Keratinocyte (primary cell): ENCODE measurements at regions not wholly inside any gene's neighbourhood (a gene's known extent, or its start where the extent isn't known, plus 50 kb on each side); places are given as distances from the start of the nearest gene placed in this dataset.

Experiments
- DNase-seq: peaks from one replicate; pipeline ENCODE4 v3.0.0-alpha.2; 2011; ENCODE audit warnings: low read depth, missing footprints, low spot score
- FAIRE-seq: peaks from 2 replicates; lab custom pipeline; 2011; peaks lifted over from hg19 to GRCh38; lab: Jason Lieb, UNC
- H2AFZ ChIP-seq: 2 replicates; pipeline ENCODE4 v1.6.0; 2012; ENCODE audit warnings: low read length, control low read depth, inconsistent platforms; ENCODE audit not compliant: control insufficient read depth
- H3K27ac ChIP-seq: 2 replicates; pipeline ENCODE4 v1.5.1; 2011; ENCODE audit warnings: low read length; ENCODE audit not compliant: control insufficient read depth, insufficient read depth
- H3K27me3 ChIP-seq: 3 replicates; pipeline ENCODE4 v1.6.0; 2011; ENCODE audit warnings: low read length; ENCODE audit not compliant: control insufficient read depth, insufficient read depth; ENCODE audit errors: extremely low read depth
- H3K36me3 ChIP-seq, 2 experiments: 2 replicates in 1 of 2; 3 replicates in 1 of 2; pipeline ENCODE4 v1.5.1; 2011; ENCODE audit warnings: low read length in 2 of 2, mild to moderate bottlenecking in 1 of 2; ENCODE audit not compliant: control insufficient read depth in 2 of 2, insufficient read depth in 2 of 2; ENCODE audit errors: extremely low read depth in 1 of 2
- H3K4me1 ChIP-seq: 3 replicates; pipeline ENCODE4 v1.5.1; 2011; ENCODE audit warnings: low read length; ENCODE audit not compliant: control insufficient read depth, insufficient read depth; ENCODE audit errors: extremely low read depth
- H3K4me2 ChIP-seq: 3 replicates; pipeline ENCODE4 v1.6.0; 2011; ENCODE audit warnings: low read depth, low read length; ENCODE audit not compliant: control insufficient read depth, insufficient read depth; ENCODE audit errors: extremely low read depth
- H3K4me3 ChIP-seq, 3 experiments: fragments of 200-600 bp in 1 of 3; sonication (generic) in 1 of 3; 2 replicates in 2 of 3; 3 replicates in 1 of 3; pipeline ENCODE4 v1.5.1; 2011 to 2016; ENCODE audit warnings: low read length in 3 of 3, mild to moderate bottlenecking in 3 of 3, control low read depth in 2 of 3, inconsistent platforms in 1 of 3, low read depth in 1 of 3, mixed read lengths in 1 of 3, mixed run types in 1 of 3, moderate library complexity in 1 of 3; ENCODE audit not compliant: control insufficient read depth in 2 of 3, insufficient read depth in 2 of 3; ENCODE audit errors: extremely low read depth in 1 of 3
- H3K79me2 ChIP-seq: 2 replicates; pipeline ENCODE4 v1.6.0; 2012; ENCODE audit warnings: low read length; ENCODE audit not compliant: control insufficient read depth, insufficient read depth
- H3K9ac ChIP-seq: 3 replicates; pipeline ENCODE4 v1.6.0; 2011; ENCODE audit warnings: low read length; ENCODE audit not compliant: control insufficient read depth, insufficient read depth; ENCODE audit errors: extremely low read depth
- H3K9me1 ChIP-seq: 3 replicates; pipeline ENCODE4 v1.6.0; 2011; ENCODE audit warnings: low read length; ENCODE audit not compliant: control insufficient read depth, insufficient read depth; ENCODE audit errors: extremely low read depth
- H3K9me3 ChIP-seq: 2 replicates; pipeline ENCODE4 v1.5.1; 2012; ENCODE audit warnings: low read depth, low read length; ENCODE audit not compliant: control insufficient read depth
- H4K20me1 ChIP-seq: 3 replicates; pipeline ENCODE4 v1.6.0; 2011; ENCODE audit warnings: low read length; ENCODE audit not compliant: control insufficient read depth, insufficient read depth; ENCODE audit errors: extremely low read depth
- EZH2 ChIP-seq: IDR thresholded peaks from one replicate; pipeline ENCODE4 v1.6.1; 2012; ENCODE audit warnings: inconsistent platforms, mild to moderate bottlenecking, low read length, moderate library complexity
- dilution Hi-C: fragments of 300-500 bp; cut with MboI; formaldehyde crosslinking; loops from one replicate; pipeline ENCODE4 v1.7.0; 2020; ENCODE audit warnings: low sequenced_read_pairs; ENCODE audit not compliant: extremely low pct_ligation_motif_present
- TF ChIP-seq, protein P1 (sequence below), 3 experiments: IDR thresholded peaks in 1 of 3; conservative IDR thresholded peaks in 1 of 3; optimal IDR thresholded peaks in 1 of 3; 2 replicates in 2 of 3; 3 replicates in 1 of 3; pipeline versions ENCODE3 to v1.5.1; 2011; ENCODE audit warnings: low read length in 3 of 3, mild to moderate bottlenecking in 3 of 3, moderate library complexity in 2 of 3, control low read depth in 1 of 3, inconsistent platforms in 1 of 3; ENCODE audit not compliant: insufficient read depth in 2 of 3; ENCODE audit errors: extremely low read depth in 1 of 3

DNA sequence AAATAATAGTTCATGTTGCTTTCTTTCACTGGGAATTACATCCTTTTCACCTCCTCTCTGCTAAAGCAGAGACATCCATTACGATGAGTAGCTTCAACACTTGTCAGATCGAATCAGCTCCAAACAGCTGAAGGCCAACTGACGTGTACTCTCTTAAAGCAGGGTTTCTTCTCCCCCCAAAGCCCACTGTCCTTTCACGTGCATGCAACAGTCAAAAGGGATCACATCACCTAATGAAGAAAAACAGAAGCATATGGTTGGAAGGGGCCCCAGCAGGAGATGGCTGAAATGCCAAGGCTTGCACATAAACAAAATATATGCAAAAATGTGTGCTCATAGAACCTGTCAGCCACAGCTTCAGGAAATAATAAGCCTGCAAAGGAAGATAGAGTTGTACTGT is 421.6 kb downstream of the ANXA1 start:
- TF ChIP-seq, protein P1, sequence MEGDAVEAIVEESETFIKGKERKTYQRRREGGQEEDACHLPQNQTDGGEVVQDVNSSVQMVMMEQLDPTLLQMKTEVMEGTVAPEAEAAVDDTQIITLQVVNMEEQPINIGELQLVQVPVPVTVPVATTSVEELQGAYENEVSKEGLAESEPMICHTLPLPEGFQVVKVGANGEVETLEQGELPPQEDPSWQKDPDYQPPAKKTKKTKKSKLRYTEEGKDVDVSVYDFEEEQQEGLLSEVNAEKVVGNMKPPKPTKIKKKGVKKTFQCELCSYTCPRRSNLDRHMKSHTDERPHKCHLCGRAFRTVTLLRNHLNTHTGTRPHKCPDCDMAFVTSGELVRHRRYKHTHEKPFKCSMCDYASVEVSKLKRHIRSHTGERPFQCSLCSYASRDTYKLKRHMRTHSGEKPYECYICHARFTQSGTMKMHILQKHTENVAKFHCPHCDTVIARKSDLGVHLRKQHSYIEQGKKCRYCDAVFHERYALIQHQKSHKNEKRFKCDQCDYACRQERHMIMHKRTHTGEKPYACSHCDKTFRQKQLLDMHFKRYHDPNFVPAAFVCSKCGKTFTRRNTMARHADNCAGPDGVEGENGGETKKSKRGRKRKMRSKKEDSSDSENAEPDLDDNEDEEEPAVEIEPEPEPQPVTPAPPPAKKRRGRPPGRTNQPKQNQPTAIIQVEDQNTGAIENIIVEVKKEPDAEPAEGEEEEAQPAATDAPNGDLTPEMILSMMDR (optimal IDR thresholded peaks at IDR 0.05 in 1 of 3, IDR thresholded peaks at IDR 0.05 in 1 of 3, conservative IDR thresholded peaks at IDR 0.05 in 1 of 3; ENCODE audit: extremely low read depth in 1 of 3, insufficient read depth in 2 of 3, low read length in 3 of 3): no peak
- TF ChIP-seq EZH2: no peak
- no peak for FAIRE-seq
- no peaks in the 10 kb centered on the region for H3K36me3 ChIP-seq
- H3K9me1 ChIP-seq: no peaks in the 10 kb centered on the region
- no peak for DNase-seq
- H3K27ac ChIP-seq: no peak overlapping the region
- no peak overlapping the region for H2AFZ ChIP-seq
- H3K79me2 ChIP-seq: no peaks in the 10 kb centered on the region
- no peaks in the 10 kb centered on the region for H3K27me3 ChIP-seq
- H3K9me3 ChIP-seq: no peaks in the 10 kb centered on the region
- H3K4me3 ChIP-seq: no peak overlapping the region
- H3K9ac ChIP-seq: no peak overlapping the region
- dilution Hi-C loops: no loop called here
- H3K4me1 ChIP-seq: no peaks in the 10 kb centered on the region
- H3K4me2 ChIP-seq: no peak overlapping the region
- H4K20me1 ChIP-seq: no peaks in the 10 kb centered on the region

DNA sequence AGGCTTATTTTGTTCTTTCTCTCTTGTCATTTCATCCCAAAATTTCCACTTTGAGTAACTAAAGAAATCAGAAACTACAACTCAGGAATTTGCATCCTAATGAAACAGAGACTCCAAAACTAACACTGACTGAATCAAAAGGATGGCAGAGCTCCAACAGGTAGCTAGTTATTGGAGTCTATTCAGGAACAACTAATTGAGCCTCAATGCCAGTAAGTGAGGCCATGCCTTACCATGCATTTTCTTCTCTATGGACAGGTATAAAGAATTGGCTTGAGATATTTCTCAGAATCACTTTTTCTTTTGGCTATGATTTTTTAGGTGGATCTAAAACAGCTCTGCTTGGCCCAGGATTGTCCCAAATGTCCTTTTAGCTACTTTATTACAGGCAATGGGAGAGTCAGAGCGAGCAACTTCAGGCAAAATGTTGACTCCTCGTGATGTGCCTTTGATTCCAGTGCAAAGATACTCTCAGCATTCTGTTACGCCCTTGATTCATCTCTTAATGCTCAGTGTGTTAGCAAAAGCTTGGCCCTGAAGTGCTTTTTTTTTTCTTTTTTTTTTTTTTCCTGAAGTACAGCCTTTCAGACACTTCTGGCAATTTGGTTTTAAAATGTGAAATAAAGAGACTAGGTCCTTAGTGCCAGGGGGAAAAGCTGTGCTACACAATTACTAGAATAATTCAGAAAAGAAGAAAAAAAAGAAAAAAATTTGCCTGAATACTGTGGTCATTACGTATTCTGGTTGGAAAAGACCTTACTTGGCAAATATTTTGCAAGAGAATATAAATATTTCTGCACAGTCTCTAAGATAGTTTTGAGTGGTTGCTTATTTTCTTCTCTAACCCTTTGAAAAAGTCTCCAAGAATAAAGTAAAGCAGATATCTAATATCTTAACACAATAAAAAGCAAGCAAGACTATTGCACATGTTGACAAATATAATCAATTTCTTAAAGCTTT is 423.7 kb downstream of the ANXA1 start:
- H3K4me3 ChIP-seq: no peak overlapping the region
- no peaks in the 10 kb centered on the region for H3K4me1 ChIP-seq
- no peaks in the 10 kb centered on the region for H3K79me2 ChIP-seq
- H2AFZ ChIP-seq: no peak overlapping the region
- H3K27me3 ChIP-seq: no peaks in the 10 kb centered on the region
- no peaks in the 10 kb centered on the region for H4K20me1 ChIP-seq
- TF ChIP-seq EZH2: no peak
- TF ChIP-seq, protein P1 (optimal IDR thresholded peaks at IDR 0.05 in 1 of 3, IDR thresholded peaks at IDR 0.05 in 1 of 3, conservative IDR thresholded peaks at IDR 0.05 in 1 of 3; ENCODE audit: extremely low read depth in 1 of 3, insufficient read depth in 2 of 3, low read length in 3 of 3): no peak
- H3K36me3 ChIP-seq: no peaks in the 10 kb centered on the region
- dilution Hi-C loops: no loop called here
- DNase-seq: no peak
- H3K9me3 ChIP-seq: no peaks in the 10 kb centered on the region
- no peaks in the 10 kb centered on the region for H3K9me1 ChIP-seq
- H3K9ac ChIP-seq: no peak overlapping the region
- H3K4me2 ChIP-seq: no peak overlapping the region
- FAIRE-seq: no peak
- no peak overlapping the region for H3K27ac ChIP-seq
